GM12878 (cell line): ENCODE measurements at regions not wholly inside any gene's neighbourhood (a gene's known extent, or its start where the extent isn't known, plus 50 kb on each side); places are given as distances from the start of the nearest gene placed in this dataset.

Experiments used
- ATAC-seq: fragments of 200-7000 bp; cut with Tn5 transposase; 3 replicates; pipeline ENCODE4 v1.9.1; 2020; ENCODE audit warnings: mild to moderate bottlenecking, moderate library complexity
- BruUV-seq: library from RNA; stranded (reverse); fragments of 400-500 nt; replicated peaks from 2 replicates; lab custom pipeline; 2021; lab: Mats Ljungman, UMichigan
- CTCF ChIA-PET: fragments of 300-600 bp; sonication (Branson Sonifier 250); formaldehyde crosslinking; extraction: SDS; loops from one replicate; lab custom pipeline; 2021; ENCODE audit warnings: inconsistent platforms; lab: Yijun Ruan, JAX
- POLR2A ChIA-PET: fragments of 350-600 bp; formaldehyde crosslinking; extraction: SDS; loops from one replicate; lab custom pipeline; 2021; ENCODE audit warnings: inconsistent platforms; lab: Charles Lee
- RAD21 ChIA-PET: fragments of 300-600 bp; sonication (Branson Sonifier 250); formaldehyde crosslinking; loops from one replicate; lab custom pipeline; 2023; ENCODE audit warnings: antibody characterized with exemption; ENCODE audit not compliant: unreplicated experiment; lab: Charles Lee
- SMC1A ChIA-PET: fragments of 300-600 bp; sonication (Branson Sonifier 250); formaldehyde crosslinking; loops from one replicate; lab custom pipeline; 2023; ENCODE audit not compliant: unreplicated experiment, uncharacterized antibody; lab: Charles Lee
- DNase-seq: peaks from one replicate; pipeline ENCODE4 v3.0.0-alpha.2; 2011; ENCODE audit warnings: low read depth, low spot score
- FAIRE-seq: peaks from 3 replicates; lab custom pipeline; 2011; peaks lifted over from hg19 to GRCh38; lab: Jason Lieb, UNC
- H2AFZ ChIP-seq: 2 replicates; pipeline ENCODE4 v1.6.0; 2011; ENCODE audit warnings: low read depth, low read length, control low read depth; ENCODE audit not compliant: control insufficient read depth
- H3K27ac ChIP-seq: 2 replicates; pipeline ENCODE4 v1.5.1; 2011; ENCODE audit warnings: control low read depth; ENCODE audit not compliant: control insufficient read depth, insufficient read depth
- H3K27me3 ChIP-seq, 2 experiments: replicated peaks in 1 of 2; 2 replicates each; pipeline versions ENCODE4 v1.6.0 to v1.6.1; 2011; ENCODE audit warnings: low read length in 1 of 2; ENCODE audit not compliant: control insufficient read depth in 2 of 2, insufficient read depth in 2 of 2
- H3K36me3 ChIP-seq, 2 experiments: 2 replicates each; pipeline ENCODE4 v1.5.1; 2011; ENCODE audit warnings: low read length in 1 of 2; ENCODE audit not compliant: control insufficient read depth in 2 of 2, insufficient read depth in 2 of 2
- H3K4me1 ChIP-seq: 2 replicates; pipeline ENCODE4 v1.6.1; 2011; ENCODE audit warnings: mild to moderate bottlenecking, low read length, moderate library complexity, mixed read lengths; ENCODE audit not compliant: control insufficient read depth, insufficient read depth
- H3K4me2 ChIP-seq: 2 replicates; pipeline ENCODE4 v1.6.0; 2011; ENCODE audit warnings: control low read depth; ENCODE audit not compliant: control insufficient read depth, insufficient read depth
- H3K4me3 ChIP-seq: fragments of 200-600 bp; sonication (generic); 2 replicates; pipeline ENCODE4 v1.5.1; 2016
- H3K79me2 ChIP-seq: 2 replicates; pipeline ENCODE4 v1.6.0; 2011; ENCODE audit warnings: low read length; ENCODE audit not compliant: control insufficient read depth, insufficient read depth
- H3K9ac ChIP-seq: 2 replicates; pipeline ENCODE4 v1.8.0; 2011; ENCODE audit warnings: low read length, control low read depth, mixed read lengths; ENCODE audit not compliant: control insufficient read depth, insufficient read depth
- H3K9me3 ChIP-seq: replicated peaks from 3 replicates; pipeline ENCODE4 v1.5.1; 2011; ENCODE audit warnings: mild to moderate bottlenecking, low read length; ENCODE audit not compliant: control insufficient read depth, insufficient read depth
- H4K20me1 ChIP-seq: 2 replicates; pipeline ENCODE4 v1.6.0; 2011; ENCODE audit not compliant: control insufficient read depth, insufficient read depth
- CBX3 ChIP-seq: fragments of 200-600 bp; sonication (generic); IDR thresholded peaks from 2 replicates; pipeline ENCODE4 v1.6.1; 2016; ENCODE audit warnings: low read depth, borderline replicate concordance
- CHD4 ChIP-seq: fragments of 200-600 bp; sonication (generic); IDR thresholded peaks from 2 replicates; pipeline ENCODE4 v1.6.1; 2016; ENCODE audit warnings: mild to moderate bottlenecking
- EP300 ChIP-seq, 2 experiments: fragments of 150-350 bp in 1 of 2; IDR thresholded peaks; 2 replicates each; pipeline ENCODE4 v1.6.1; 2011 to 2012; ENCODE audit warnings: low read depth in 2 of 2, low read length in 2 of 2, borderline replicate concordance in 1 of 2, improper control_type of control experiment in 1 of 2, inconsistent platforms in 1 of 2; ENCODE audit not compliant: control insufficient read depth in 1 of 2
- NBN ChIP-seq: fragments of 450-650 bp; IDR thresholded peaks from 2 replicates; pipeline ENCODE4 v1.6.1; 2016
- PAX8 ChIP-seq: fragments of 450-650 bp; IDR thresholded peaks from 2 replicates; pipeline ENCODE4 v1.6.1; 2017; ENCODE audit warnings: mild to moderate bottlenecking, moderate library complexity
- POLR2A ChIP-seq: IDR thresholded peaks from 2 replicates; pipeline ENCODE4 v1.6.1; 2011; ENCODE audit warnings: low read depth, mild to moderate bottlenecking, low read length
- POLR2AphosphoS2 ChIP-seq: IDR thresholded peaks from 2 replicates; pipeline ENCODE4 v1.6.1; 2011; ENCODE audit warnings: low read depth, mild to moderate bottlenecking, low read length, improper control_type of control experiment, moderate library complexity
- POLR2AphosphoS5 ChIP-seq: IDR thresholded peaks from 2 replicates; pipeline ENCODE4 v1.6.1; 2011; ENCODE audit warnings: mild to moderate bottlenecking, low read length, inconsistent platforms
- SREBF1 ChIP-seq: IDR thresholded peaks from 2 replicates; pipeline ENCODE4 v1.6.1; 2012; ENCODE audit warnings: mild to moderate bottlenecking, low read length
- ZNF384 ChIP-seq: IDR thresholded peaks from 2 replicates; pipeline ENCODE4 v1.6.1; 2012; ENCODE audit warnings: low read depth, mild to moderate bottlenecking, low read length, improper control_type of control experiment, borderline replicate concordance
- WGBS: methylation state at CpG from one replicate; pipeline ENCODE4 v1.1.6; 2016; ENCODE audit warnings: low lambda C conversion rate; ENCODE audit not compliant: insufficient replicate concordance, insufficient coverage; ENCODE audit errors: missing lambda C conversion rate; 5-methylcytosine and 5-hydroxymethylcytosine counted together
- in situ Hi-C: fragments of 300-500 bp; cut with MboI; formaldehyde crosslinking; loops from 9 replicates; pipeline ENCODE4 v1.14.3; 2018; ENCODE audit warnings: mixed read lengths
- intact Hi-C: fragments of 100-400 bp; cut with micrococcal nuclease; formaldehyde crosslinking; loops from one replicate; pipeline ENCODE4 v1.14.2; 2022; ENCODE audit not compliant: unreplicated experiment
- TF ChIP-seq, protein P1 (sequence below): IDR thresholded peaks from 2 replicates; pipeline ENCODE4 v1.6.1; 2012; ENCODE audit warnings: low read depth, low read length, improper control_type of control experiment
- TF ChIP-seq, protein P2 (sequence below): fragments of 450-650 bp; IDR thresholded peaks from 2 replicates; pipeline ENCODE4 v1.6.1; 2017; ENCODE audit warnings: mild to moderate bottlenecking, low read depth, inconsistent platforms; ENCODE audit not compliant: poor library complexity, severe bottlenecking
- TF ChIP-seq, protein P3 (sequence below): fragments of 450-650 bp; IDR thresholded peaks from 2 replicates; pipeline ENCODE4 v1.6.1; 2018; ENCODE audit warnings: borderline replicate concordance, mild to moderate bottlenecking; ENCODE audit not compliant: partially characterized antibody
- TF ChIP-seq, protein P4 (sequence below), 3 experiments: IDR thresholded peaks in 2 of 3; conservative IDR thresholded peaks in 1 of 3; 2 replicates each; pipeline ENCODE4 v1.5.1; 2011; ENCODE audit warnings: low read depth in 3 of 3, low read length in 3 of 3, mild to moderate bottlenecking in 3 of 3, control low read depth in 2 of 3, moderate library complexity in 2 of 3, inconsistent platforms in 1 of 3, mixed read lengths in 1 of 3; ENCODE audit not compliant: control insufficient read depth in 2 of 3, insufficient read depth in 1 of 3; ENCODE audit errors: extremely low read depth in 1 of 3

DNA sequence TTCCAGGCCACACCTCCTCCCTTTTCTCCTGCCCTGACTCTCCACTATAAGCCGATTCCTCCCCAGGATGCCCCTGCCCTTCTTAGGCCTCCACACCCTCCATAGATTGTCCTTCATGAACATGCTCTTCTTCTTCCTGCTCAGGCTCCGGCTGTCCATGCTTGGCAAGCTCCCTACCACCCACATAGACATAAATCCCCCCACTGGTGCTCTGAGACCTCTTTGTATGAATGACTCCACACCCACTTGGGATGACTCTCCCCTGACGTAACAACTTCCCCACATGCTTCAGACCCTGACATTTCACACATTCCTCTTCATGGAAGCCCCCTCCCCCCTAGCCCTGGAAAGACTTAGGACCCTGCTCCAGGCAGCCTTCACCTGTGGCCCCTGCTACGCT is 542.5 kb upstream of the LARGE1 start:
- no peaks in the 10 kb centered on the region for H3K4me1 ChIP-seq
- no peaks in the 10 kb centered on the region for H3K27me3 ChIP-seq
- H3K79me2 ChIP-seq = no peaks in the 10 kb centered on the region
- ATAC-seq = no peak
- H3K9me3 ChIP-seq = no peaks in the 10 kb centered on the region
- in situ Hi-C loops (no loop called here), intact Hi-C loops (no loop called here)
- H3K9ac ChIP-seq = no peak overlapping the region
- WGBS = 9% methylated on average over 4 of the region's 4 CpGs
- RAD21 ChIA-PET = no interaction called here
- H3K4me3 ChIP-seq = no peak overlapping the region
- no peak for DNase-seq
- POLR2A ChIA-PET = no interaction called here
- H3K4me2 ChIP-seq = no peak overlapping the region
- H3K36me3 ChIP-seq = no peaks in the 10 kb centered on the region
- no peak overlapping the region for H3K27ac ChIP-seq
- TF ChIP-seq, protein P1, sequence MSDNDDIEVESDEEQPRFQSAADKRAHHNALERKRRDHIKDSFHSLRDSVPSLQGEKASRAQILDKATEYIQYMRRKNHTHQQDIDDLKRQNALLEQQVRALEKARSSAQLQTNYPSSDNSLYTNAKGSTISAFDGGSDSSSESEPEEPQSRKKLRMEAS = no peak
- TF ChIP-seq, protein P2, sequence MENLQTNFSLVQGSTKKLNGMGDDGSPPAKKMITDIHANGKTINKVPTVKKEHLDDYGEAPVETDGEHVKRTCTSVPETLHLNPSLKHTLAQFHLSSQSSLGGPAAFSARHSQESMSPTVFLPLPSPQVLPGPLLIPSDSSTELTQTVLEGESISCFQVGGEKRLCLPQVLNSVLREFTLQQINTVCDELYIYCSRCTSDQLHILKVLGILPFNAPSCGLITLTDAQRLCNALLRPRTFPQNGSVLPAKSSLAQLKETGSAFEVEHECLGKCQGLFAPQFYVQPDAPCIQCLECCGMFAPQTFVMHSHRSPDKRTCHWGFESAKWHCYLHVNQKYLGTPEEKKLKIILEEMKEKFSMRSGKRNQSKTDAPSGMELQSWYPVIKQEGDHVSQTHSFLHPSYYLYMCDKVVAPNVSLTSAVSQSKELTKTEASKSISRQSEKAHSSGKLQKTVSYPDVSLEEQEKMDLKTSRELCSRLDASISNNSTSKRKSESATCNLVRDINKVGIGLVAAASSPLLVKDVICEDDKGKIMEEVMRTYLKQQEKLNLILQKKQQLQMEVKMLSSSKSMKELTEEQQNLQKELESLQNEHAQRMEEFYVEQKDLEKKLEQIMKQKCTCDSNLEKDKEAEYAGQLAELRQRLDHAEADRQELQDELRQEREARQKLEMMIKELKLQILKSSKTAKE = no peak
- no peak for TF ChIP-seq NBN
- no peak for TF ChIP-seq CBX3
- TF ChIP-seq, protein P3, sequence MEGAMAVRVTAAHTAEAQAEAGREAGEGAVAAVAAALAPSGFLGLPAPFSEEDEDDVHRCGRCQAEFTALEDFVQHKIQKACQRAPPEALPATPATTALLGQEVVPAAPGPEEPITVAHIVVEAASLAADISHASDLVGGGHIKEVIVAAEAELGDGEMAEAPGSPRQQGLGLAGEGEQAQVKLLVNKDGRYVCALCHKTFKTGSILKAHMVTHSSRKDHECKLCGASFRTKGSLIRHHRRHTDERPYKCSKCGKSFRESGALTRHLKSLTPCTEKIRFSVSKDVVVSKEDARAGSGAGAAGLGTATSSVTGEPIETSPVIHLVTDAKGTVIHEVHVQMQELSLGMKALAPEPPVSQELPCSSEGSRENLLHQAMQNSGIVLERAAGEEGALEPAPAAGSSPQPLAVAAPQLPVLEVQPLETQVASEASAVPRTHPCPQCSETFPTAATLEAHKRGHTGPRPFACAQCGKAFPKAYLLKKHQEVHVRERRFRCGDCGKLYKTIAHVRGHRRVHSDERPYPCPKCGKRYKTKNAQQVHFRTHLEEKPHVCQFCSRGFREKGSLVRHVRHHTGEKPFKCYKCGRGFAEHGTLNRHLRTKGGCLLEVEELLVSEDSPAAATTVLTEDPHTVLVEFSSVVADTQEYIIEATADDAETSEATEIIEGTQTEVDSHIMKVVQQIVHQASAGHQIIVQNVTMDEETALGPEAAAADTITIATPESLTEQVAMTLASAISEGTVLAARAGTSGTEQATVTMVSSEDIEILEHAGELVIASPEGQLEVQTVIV = no peak
- TF ChIP-seq SREBF1 = no peak
- no peak for TF ChIP-seq POLR2A
- TF ChIP-seq, protein P4, sequence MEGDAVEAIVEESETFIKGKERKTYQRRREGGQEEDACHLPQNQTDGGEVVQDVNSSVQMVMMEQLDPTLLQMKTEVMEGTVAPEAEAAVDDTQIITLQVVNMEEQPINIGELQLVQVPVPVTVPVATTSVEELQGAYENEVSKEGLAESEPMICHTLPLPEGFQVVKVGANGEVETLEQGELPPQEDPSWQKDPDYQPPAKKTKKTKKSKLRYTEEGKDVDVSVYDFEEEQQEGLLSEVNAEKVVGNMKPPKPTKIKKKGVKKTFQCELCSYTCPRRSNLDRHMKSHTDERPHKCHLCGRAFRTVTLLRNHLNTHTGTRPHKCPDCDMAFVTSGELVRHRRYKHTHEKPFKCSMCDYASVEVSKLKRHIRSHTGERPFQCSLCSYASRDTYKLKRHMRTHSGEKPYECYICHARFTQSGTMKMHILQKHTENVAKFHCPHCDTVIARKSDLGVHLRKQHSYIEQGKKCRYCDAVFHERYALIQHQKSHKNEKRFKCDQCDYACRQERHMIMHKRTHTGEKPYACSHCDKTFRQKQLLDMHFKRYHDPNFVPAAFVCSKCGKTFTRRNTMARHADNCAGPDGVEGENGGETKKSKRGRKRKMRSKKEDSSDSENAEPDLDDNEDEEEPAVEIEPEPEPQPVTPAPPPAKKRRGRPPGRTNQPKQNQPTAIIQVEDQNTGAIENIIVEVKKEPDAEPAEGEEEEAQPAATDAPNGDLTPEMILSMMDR (IDR thresholded peaks at IDR 0.05 in 2 of 3, conservative IDR thresholded peaks at IDR 0.05 in 1 of 3; ENCODE audit: control insufficient read depth in 2 of 3, extremely low read depth in 1 of 3, insufficient read depth in 1 of 3, low read depth in 3 of 3, low read length in 3 of 3) = no peak
- no peak for TF ChIP-seq ZNF384
- TF ChIP-seq CHD4 = no peak
- no peak for TF ChIP-seq PAX8
- no peak for TF ChIP-seq POLR2AphosphoS5
- no peak for TF ChIP-seq EP300 (IDR thresholded peaks at IDR 0.05; ENCODE audit: borderline replicate concordance in 1 of 2, control insufficient read depth in 1 of 2, low read depth in 2 of 2, low read length in 2 of 2)
- TF ChIP-seq POLR2AphosphoS2 = no peak
- BruUV-seq = no TSS peak
- SMC1A ChIA-PET = no interaction called here
- no peak for FAIRE-seq
- no peak overlapping the region for H2AFZ ChIP-seq
- CTCF ChIA-PET = no interaction called here
- no peaks in the 10 kb centered on the region for H4K20me1 ChIP-seq
